Activated CD4-positive, CD25-positive, alpha-beta regulatory T cell (primary cell): ENCODE measurements at regions not wholly inside any gene's neighbourhood (a gene's known extent, or its start where the extent isn't known, plus 50 kb on each side); places are given as distances from the start of the nearest gene placed in this dataset.

ENCODE experiments used
- DNase-seq, 4 experiments: peaks; one replicate each; lab custom pipeline; 2025; lab: John Stamatoyannopoulos, UW

DNA sequence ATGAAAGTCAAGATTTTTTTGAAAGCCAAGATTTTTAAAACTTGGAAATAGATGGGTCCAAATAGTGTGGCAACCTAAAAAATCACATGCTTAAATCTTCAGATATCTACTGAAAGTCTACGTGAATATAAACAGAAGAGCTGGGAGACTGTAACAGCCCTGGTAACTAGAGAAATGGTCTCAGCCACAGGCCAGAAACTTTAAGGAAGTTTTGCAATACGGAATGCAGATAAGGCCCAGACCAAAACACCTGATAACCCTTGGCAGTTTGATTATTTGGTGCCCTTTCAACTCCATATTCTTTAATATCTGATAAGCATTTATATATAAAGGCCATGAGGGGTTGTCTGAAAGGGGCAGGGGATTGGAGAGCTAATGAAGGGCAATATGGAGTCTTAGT, 537.3 kb upstream of the TGFBR2 start:
- no peak for DNase-seq

DNA sequence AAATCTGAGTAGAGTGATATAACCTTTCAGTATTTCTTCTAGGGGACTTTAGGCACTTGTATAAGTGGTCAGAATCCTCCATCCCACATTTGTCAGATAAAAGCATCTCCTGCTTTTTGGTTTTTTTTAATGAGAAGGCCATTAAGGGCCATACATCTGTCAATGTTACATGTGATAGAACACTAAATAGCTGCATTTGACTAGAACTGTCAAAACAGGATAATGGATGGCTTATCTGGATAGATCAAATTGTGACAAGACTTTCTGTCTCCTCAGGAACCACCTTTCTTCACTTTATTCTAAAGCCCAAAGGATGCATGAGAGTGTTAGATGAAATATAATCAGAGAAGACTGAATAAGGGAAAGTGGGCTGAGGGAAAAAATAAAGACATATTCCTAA, 533.4 kb upstream of the TGFBR2 start:
- no peak for DNase-seq

DNA sequence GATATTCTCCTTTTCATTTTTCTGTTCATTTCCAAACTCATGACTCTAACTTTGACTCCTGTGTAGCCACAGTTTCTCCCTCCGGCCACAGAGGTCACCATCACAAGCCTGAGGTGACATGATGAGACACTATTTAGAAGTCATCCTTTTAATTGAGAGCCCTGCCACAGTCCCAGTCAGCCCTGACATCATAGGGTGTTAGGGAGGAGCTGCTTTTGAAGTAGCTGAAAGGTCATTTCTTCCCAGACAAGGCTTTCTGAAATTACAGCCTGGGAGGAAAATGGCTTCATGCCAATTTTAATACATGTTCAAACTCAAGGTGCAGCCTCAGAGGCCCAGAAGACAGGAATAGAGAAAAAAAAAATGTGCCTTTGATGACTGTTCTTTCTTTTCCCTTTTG, 532.8 kb upstream of the TGFBR2 start:
- DNase-seq = no peak

DNA sequence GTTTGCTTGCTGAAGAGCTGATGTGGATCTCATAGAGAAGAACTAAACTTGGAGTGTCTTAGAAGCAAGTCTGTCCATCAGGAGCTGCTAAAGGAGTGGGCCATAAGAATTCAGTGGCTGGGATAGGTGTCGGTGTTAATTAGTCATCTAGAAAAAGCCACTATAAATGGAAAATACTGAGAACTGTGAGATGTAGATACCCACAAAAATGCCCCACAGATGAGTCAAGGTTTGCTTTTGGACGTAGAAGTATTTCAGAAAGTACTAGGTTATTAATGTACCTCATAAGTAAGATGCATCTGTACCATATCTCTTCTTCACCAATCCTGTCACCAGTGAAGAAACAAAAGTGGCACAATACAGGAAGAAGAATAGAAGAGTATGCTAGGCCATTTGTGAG, 530.9 kb upstream of the TGFBR2 start:
- no peak for DNase-seq

DNA sequence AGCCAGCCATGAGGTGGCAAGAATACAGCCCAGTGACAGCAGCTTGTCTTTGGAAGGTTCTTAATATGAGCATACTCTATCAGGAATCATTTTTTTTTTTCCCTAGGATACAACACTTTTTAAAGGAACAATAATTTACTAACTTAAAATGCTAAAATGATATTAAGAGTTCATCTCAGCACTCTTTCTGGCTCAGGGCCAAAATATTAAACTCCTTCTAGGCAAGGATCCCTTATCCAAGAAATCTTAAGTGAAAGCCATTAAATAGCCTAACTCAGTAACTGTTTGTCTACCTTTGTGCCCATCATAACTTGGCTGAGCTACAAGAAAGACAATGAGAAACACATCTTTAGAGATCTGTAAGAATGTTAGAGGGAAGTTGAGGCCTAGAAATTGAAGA, 529.5 kb upstream of the TGFBR2 start:
- DNase-seq = no peak

DNA sequence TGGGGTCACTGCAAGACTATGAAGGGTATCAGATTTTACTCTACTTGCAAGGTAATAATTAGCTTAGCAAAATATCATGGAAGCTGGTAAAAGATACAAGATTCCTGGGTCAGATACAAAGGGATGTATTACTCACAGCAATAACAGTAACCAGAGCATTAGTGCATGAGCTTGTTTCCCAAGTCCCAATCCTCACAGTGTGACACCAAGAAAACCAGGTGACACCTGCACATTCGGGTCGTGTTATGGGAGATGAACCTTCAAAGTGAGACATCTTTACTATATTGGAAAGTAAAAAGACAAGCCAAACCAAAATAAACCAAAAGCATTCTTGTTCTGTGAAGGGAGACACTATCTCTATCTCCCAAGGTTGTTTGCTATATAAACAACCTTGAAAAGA, 528.7 kb upstream of the TGFBR2 start:
- DNase-seq = no peak

DNA sequence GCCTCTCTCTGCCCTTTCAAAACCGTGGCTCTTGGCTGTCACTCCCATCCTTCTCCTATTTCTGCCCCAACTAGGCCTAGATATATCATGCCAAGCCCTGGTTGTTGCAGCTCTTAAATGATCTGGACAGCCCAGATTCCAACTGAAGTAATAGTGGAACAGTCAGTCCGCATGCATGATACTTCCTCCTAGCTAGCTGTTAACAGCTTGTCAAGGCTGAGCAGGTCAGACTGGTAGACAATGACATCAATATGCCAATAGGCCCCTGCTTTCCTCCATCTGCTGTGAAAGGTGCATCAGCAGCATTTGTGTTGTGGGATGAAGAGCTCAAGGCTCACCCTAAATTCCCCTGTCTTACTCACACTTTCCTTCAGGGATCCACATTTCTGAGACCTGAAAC, 527.7 kb upstream of the TGFBR2 start:
- DNase-seq = no peak

DNA sequence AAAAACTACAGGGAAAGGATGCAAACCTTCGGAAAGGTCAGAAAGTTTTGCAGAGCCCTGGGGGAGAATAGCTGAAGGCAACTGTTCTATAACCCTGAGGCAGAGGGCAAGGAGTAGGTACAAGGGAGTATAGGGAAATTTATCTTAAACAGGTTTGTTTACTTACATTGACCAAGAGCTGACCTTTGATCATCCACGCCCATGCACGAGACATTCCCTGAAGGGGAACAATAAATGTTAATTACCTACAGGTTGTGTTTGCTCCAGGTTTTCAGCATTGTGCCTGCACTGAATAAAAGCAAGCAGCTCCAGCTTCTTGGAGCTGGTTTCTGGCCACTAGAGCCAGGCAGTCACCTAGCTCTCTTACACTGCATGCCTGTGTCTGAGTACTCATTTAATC, 524.5 kb upstream of the TGFBR2 start:
- no peak for DNase-seq

DNA sequence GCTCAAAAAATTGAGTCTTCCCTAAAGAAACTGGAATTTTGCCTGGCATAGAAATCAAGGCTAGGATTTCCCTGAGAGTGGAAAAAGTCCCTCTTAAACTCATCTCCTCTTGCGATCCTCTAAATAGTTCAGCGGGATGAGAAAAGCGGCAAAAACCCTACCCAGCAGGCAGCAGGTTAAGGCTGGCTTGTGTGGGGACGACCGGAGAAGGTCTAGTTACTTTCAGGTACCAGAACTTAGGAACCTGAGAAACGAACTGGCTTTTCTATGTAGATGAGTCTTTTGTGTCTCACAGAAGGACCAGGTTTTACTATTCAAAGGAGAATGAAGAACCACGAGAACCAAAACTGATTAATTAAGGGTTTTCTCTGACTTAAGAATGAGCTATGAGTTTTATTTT, 523.7 kb upstream of the TGFBR2 start:
- no peak for DNase-seq

DNA sequence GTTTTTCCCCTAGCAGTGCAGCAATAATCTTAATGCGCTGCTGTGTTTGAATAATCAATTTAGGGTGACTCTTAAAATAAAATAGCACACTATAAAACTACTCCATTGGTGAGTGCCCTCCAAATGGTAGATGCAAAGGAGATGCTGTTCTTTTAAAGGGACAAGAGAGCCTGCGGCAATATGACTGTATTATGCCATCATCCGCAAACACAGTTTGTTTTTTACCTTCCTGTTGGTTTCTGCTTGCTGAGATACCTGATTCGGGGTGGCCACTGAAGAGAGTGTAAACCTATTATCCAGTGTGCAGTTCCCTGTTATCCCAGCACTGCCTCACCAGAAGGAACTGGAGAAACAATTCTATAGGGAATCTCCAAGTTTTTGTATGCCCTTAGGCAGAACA, 523.1 kb upstream of the TGFBR2 start:
- DNase-seq = no peak

DNA sequence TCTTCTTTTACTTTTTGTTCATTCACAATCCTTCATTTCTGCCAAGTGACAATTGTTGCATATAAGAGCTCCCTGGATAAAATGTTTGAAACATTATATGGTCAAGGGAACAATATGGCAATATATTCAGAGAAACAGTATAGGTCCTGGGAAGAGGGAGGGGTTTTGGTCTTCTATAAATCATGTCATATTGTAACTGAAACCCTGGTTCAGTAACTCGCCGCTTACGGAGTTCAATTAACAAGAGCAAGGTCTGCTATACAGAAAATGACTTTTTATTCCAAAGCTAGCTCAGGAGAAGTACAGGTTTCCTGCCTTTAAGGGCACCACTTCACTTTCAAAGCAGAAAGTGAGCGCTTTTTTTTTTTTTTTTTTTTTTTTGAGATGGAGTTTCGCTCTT, 522.1 kb upstream of the TGFBR2 start:
- DNase-seq = no peak

DNA sequence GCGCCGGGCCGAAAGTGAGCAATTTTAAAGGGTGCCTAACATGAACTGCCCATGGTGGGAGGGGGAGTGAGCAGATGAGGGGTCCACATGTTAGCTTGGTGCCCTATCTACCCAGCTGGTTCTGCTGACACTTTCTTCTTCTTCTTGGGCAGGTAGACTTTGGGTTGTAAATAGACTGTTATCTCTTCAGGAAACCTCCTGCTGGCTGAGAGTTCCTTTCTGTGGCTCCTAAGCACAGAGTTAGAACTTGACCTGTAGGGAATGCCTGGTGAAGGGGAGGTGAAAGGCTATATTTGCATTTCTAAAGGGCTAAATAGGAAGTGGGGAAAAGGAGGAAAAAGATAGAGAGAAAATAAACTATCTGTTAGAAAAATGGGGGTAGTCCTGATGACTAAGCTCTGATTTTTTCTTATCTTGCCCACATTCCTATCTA, 521.4 kb upstream of the TGFBR2 start:
- DNase-seq = no peak

DNA sequence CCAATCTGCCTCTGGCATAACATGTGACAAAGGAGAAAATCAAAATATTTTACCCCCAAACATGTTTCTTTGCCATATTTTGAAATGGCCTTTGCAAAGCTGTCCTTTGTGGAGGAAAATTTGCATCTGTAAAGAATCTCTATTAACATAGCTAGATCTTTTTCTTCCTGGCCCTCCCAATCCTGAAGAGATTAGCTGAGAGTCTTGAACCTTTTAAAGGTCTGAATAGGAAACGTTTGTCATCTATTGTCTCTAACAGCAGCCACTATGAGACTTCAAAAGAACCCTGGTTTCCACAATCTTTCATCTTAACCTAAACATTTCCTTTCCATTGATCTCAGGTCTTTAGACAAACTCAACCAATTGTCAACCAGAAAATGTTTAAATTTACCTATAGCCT, 520.9 kb upstream of the TGFBR2 start:
- DNase-seq = no peak

DNA sequence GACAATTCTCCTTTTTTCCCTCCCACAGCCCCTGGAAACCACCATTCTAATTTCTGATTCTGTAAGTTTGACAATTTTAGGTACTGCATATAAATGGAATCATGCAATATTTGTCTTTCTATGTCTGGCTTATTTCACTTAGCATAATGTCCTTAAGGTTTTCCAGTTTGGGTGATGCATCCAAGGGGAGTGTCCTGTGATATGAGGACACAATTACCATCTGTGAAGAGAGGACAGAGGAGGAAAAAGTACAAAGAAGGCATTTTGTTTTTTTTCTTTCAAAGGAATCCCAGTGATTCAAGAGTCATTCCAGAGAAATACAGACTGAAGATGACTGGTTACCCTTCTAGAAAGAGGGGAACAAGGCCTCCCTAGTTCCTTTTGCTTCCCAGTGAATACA, 514.7 kb upstream of the TGFBR2 start:
- no peak for DNase-seq

DNA sequence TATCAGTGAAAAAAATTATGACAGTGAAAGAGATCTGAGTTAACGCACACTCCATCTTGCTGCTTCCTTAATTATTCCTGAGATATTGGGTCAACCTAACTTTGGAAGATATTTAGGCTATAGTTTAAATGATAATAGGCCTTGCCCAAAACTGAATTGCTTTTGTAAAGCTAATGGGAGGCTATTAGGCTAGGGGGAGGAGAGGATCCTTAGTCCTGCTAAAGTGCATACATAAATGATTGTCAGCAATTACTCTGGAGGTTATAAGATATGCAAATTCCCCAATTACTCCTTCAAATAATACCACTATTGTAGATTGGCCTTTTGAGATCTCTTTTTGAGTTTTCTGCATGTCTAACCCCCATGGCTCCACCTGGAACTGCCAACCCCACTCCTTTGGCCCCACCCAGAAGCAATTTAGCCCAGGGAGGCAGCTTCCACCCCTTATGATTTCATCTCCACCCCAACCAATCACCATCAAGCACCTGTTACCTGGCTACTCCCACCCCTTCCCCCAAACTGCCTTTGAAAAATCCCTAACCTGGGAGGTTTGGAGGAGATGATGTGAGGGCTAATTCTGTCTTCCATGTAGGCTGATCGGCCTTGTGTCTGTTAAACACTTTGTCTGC, 509.3 kb upstream of the TGFBR2 start:
- no peak for DNase-seq

DNA sequence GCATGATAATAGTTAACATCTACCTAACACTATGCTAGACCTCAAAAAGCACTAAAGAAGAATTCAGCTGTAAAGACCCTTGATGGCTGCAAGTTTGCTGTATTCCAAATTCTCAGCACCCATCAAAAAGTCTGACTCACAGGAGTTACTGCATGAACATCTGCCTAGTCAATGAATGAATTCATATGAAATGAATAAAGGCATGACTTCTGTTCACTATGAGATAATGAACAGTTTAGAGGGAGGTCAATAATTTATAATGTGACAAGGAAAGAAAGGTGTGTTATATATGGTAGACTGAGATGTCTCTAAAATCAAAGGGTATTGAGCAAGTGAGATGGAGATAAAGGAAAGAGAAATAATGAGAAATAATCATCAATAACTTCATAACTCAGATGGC, 508.2 kb upstream of the TGFBR2 start:
- no peak for DNase-seq

DNA sequence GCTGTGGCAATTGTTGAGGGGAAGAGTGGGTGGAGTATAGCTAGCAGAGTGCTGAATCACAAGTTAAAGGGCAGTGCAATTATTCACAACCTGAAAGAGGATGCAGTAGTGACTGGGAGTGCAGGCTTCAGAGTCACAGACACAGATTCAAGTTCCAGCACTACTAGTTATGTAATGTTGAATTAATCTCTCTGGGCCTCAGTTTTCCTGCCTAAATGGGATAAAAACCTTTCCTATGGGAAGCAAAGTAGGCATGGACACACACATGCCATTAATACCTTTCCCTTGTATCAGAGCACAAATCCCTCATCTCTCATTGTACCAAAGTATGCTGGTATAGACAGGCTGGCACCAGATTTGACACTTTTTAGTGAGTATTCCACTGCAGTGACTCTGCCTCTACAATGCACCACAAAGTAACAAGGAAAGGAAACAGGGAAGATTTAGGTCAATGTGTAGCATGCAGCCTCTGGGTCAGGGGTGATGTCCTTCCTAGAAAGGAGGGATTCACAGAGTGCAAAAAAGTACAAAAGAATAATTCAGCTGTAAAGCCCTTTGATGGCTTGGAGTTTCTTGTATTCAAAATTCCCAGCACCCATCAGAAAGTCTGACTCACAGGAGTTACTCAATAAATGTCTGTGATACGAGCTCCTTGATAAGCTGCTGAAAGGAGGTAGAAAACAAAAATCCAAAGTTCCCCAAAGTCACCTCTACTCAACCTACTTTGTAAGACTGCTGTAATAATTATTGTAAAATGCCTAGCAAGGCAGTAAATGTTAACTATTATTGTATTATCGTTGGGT, 507.5 kb upstream of the TGFBR2 start:
- DNase-seq = no peak

DNA sequence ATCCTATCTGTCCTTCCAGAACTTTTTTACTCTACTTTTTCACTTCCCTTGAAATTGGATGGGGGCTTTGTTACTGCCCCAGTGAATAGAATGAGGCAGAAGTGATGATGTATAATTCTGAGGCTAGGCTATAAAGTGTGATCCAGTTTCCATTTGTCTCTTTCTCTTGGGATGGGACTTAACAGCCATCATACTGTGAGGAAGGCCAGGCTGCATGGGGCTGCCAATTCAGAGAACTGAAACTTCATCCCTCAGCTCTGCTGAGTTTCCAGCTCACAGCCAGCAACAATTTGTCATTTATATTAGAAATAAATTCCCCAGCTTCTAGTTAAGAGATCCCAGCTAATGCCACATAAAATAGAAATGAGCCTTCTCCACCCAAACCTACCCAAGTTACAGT, 504.0 kb upstream of the TGFBR2 start:
- no peak for DNase-seq

DNA sequence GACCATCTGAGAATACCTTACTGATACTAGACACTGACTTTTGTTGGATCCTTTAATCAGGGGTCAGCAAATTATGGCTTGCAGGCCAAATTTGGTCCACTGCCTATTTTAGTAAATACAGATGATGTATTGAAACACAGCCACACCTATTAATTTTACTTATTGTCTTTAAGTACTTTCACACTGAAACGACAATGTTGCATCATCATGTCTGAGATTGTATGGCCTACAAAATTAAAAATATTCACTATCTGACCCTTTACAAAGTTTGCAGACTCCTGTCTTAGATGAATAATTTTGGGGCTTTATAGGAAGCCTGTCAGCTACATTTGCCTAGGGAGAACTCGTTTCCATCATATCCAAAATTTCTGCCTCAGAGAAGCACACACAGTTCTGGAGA, 503.2 kb upstream of the TGFBR2 start:
- no peak for DNase-seq

DNA sequence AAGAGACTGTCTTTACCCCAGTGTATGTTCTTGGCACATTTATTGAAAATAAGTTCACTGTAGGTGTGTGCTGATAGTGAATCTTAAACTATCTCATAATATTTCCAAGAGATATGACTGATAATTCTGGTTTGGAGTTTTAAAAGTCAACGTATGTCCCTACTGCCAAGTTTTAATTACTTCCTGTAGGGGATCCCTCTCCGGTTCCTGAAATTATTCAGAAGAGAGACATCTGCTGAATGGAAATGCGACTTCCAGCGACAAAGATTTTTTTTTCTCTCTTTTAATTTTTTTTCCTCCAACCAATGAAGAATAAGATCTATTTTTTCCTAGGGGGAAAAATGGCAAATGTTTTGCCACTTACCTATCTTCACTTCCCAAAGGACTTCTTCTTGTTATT, 498.9 kb upstream of the TGFBR2 start:
- DNase-seq = no peak

DNA sequence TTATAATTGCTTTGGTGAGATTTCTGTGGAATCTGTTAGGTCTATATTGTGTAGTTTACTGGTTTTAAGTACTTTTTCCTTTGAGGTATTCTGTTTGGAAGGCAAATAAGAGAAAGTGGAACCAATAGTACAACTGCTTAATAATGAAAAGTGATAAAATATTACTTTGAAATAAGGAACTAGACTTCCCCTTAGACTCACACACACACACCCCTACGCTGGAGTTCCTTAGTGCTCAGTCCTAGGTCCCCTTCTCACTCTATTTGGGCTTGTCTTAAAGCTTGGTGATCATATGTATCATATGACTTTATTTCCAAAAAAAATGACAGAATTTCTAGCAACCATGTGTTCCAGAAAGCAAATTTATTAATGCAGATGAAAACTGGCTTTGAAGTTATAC, 494.0 kb upstream of the TGFBR2 start:
- DNase-seq = no peak

DNA sequence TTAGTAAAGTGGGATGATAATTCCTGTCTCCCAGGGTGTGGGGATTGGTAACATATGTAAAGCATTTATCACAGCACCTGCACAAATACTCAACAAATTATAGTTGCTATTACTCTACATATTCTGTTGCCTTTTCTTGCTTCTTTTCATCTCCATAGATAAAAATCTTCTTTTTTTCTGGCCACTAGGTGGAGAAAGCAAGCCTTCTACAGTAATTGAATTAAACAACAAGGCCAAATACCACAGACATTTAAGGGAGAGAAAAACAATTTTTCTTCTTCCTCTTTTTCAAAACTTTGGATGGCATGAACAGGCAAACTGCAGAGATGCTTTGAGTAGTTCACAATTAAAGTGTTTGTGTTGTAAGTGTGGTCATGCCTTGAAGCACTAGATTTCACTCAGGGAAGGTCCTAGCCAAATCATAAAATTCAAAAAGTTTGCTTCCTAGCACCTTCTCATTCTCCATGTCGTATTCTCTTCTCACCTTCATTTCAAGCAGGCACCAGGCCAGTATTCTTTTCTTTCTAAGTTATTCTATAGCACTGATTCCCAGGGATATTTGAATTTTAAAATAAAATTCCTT, 493.4 kb upstream of the TGFBR2 start:
- DNase-seq = no peak

DNA sequence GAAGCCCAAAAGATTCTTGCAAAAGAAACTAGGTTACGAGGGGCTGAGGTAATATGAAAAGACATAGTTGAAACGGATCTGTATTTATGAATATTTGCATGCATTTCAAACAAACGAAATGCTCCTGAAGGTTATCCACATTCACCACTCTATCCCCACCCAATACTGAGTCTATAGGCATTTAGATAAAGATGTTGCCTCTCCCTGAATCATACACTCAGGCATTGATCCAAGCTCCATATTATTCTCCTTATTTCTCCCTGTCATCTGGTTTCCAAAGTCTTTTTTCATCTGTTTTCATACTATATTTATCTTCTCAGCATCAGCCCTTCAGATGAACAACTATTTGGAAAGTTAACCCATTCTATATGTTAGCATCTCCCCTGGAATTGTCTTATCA, 492.5 kb upstream of the TGFBR2 start:
- no peak for DNase-seq

DNA sequence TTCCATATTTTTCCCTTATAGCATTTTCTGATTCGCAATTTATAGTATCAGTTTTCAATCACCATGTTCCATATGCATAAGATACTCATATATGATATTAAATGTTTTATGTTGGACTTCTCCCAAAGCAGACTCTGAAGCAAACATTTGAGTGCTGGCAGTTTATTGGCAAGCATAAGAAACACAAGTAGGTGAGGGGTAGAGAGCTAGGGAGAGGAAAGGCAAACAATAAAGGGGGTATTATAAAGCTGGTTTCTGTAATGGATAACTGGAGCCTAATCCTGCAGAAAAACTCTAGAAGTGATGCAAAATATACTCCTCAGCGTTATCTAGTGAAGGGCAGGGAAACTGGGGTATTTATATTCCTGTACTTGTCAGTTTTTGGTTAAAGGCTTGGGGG, 491.5 kb upstream of the TGFBR2 start:
- no peak for DNase-seq
